ENCODE measurements at regions not wholly inside any gene's neighbourhood (a gene's known extent, or its start where the extent isn't known, plus 50 kb on each side); places are given as distances from the start of the nearest gene placed in this dataset.
"Not testable (repeated sequence)": the region's sequence is repeated elsewhere in the genome, so short reads cannot be mapped to it uniquely, and the experiment has no call there.

DNA sequence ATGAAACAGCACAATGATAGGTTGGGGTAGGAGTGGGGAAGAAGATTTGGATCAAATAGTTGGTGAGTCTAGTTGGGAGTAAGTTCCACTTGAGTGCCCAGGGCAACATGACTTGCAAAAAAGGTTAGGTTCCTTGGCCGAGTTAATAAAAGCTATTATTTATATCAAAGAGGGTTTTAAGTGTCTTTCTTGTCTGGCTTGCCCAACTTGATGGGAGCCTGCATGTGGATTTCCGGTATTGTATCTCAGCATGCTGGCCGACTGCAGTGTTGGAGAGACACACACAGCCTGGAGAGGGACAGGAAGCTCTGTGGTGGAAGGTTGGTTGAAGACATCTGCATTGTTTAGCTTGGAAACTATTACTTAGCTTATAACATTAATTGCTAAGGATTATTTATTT, 449.5 kb upstream of the TBL1XR1 start:
- peak in 1 of 2 donors; percentile 45 for DNase-seq
- no peaks in the 10 kb centered on the region for H3K9me3 ChIP-seq (ENCODE audit: control insufficient read depth in 2 of 2, insufficient read depth in 1 of 2, low read depth in 1 of 2, low read length in 1 of 2)

DNA sequence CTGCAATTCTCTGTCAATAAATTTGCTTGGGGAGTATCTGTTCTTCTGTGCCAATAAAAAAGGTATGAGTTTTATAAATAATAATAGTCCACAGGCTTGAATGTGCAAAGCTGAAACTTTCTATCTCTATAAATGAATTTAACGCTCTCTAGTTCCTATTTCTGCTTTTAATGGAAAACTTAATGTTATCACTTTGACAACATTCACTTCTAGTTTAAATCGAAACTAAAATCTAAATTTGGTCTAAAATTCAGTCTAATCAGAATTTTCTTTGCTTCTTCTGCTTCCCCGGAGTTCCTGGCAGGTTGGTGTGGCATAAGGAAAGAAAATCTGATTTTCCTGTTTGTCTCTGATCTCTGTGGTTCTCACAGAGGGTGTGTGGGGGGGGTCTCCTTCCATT, 450.1 kb upstream of the TBL1XR1 start:
- H3K27ac ChIP-seq (ENCODE audit: low read depth in 1 of 3, low read length in 2 of 3): no peak overlapping the region
- H3K27me3 ChIP-seq (ENCODE audit: control insufficient read depth in 3 of 3, insufficient read depth in 3 of 3, low read length in 3 of 3): no peaks in the 10 kb centered on the region
- no peaks in the 10 kb centered on the region for H3K9me3 ChIP-seq (ENCODE audit: control insufficient read depth in 2 of 2, insufficient read depth in 1 of 2, low read depth in 1 of 2, low read length in 1 of 2)
- H3K4me3 ChIP-seq (ENCODE audit: low read depth in 1 of 3, low read length in 3 of 3): no peak overlapping the region
- DNase-seq: no peak
- H3K4me1 ChIP-seq (ENCODE audit: control insufficient read depth in 3 of 3, insufficient read depth in 2 of 3, low read depth in 1 of 3, low read length in 2 of 3): no peaks in the 10 kb centered on the region
- FAIRE-seq: no peak
- WGBS, 3 donors: 50 to 69% (median 54%) methylated on average over 3 of the region's 3 CpGs
- no peaks in the 10 kb centered on the region for H3K36me3 ChIP-seq (ENCODE audit: control insufficient read depth in 3 of 3, insufficient read depth in 2 of 3, low read depth in 1 of 3, low read length in 3 of 3)

More for the DNA sequence above, 449.5 kb upstream of the TBL1XR1 start:
- Histone ChIP-seq H3K27me3 (ENCODE audit: control insufficient read depth in 3 of 3, insufficient read depth in 3 of 3, low read length in 3 of 3) (no peaks in the 10 kb centered on the region), H3K4me1 (ENCODE audit: control insufficient read depth in 3 of 3, insufficient read depth in 2 of 3, low read depth in 1 of 3, low read length in 2 of 3) (no peaks in the 10 kb centered on the region), H3K27ac (ENCODE audit: low read depth in 1 of 3, low read length in 2 of 3) (no peak overlapping the region), H3K36me3 (ENCODE audit: control insufficient read depth in 3 of 3, insufficient read depth in 2 of 3, low read depth in 1 of 3, low read length in 3 of 3) (no peaks in the 10 kb centered on the region), H3K4me3 (ENCODE audit: low read depth in 1 of 3, low read length in 3 of 3) (no peak overlapping the region)
- no peak for FAIRE-seq
- 65 to 86% (median 66%) methylated on average over 3 of the region's 3 CpGs for WGBS, 3 donors

DNA sequence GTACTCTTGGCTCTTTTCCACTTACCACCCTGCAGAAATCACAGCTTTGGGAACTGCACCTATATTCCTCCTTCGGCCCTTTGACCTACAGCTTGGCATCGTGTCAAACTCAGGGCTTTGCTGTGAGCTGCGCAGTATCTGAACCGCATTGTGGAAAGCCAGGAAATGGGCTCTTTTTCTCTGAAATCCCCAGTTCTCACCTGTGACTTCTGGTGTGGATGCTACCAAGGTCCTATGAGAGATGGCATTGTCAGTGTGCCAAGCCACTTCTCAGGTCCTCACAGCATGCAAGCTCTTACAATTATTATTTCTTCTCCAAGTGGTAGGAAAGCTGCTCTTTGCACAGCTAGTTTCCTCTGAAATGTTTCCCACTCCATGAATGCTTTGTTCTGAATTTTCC, 450.6 kb upstream of the TBL1XR1 start:
- FAIRE-seq: no peak
- no peaks in the 10 kb centered on the region for H3K4me1 ChIP-seq (ENCODE audit: control insufficient read depth in 3 of 3, insufficient read depth in 2 of 3, low read depth in 1 of 3, low read length in 2 of 3)
- 21 to 52% (median 26%) methylated on average over 4 of the region's 4 CpGs for WGBS, 3 donors
- H3K27me3 ChIP-seq (ENCODE audit: control insufficient read depth in 3 of 3, insufficient read depth in 3 of 3, low read length in 3 of 3): no peaks in the 10 kb centered on the region
- peak in 1 of 2 donors; percentile 46 for DNase-seq
- H3K27ac ChIP-seq (ENCODE audit: low read depth in 1 of 3, low read length in 2 of 3): no peak overlapping the region
- no peaks in the 10 kb centered on the region for H3K9me3 ChIP-seq (ENCODE audit: control insufficient read depth in 2 of 2, insufficient read depth in 1 of 2, low read depth in 1 of 2, low read length in 1 of 2)
- H3K36me3 ChIP-seq (ENCODE audit: control insufficient read depth in 3 of 3, insufficient read depth in 2 of 3, low read depth in 1 of 3, low read length in 3 of 3): no peaks in the 10 kb centered on the region
- H3K4me3 ChIP-seq (ENCODE audit: low read depth in 1 of 3, low read length in 3 of 3): no peak overlapping the region

- Histone ChIP-seq H3K27ac (ENCODE audit: low read depth in 1 of 3, low read length in 2 of 3) (no peak overlapping the region), H3K27me3 (ENCODE audit: control insufficient read depth in 3 of 3, insufficient read depth in 3 of 3, low read length in 3 of 3) (no peaks in the 10 kb centered on the region), H3K4me3 (ENCODE audit: low read depth in 1 of 3, low read length in 3 of 3) (no peak overlapping the region), H3K9me3 (ENCODE audit: control insufficient read depth in 2 of 2, insufficient read depth in 1 of 2, low read depth in 1 of 2, low read length in 1 of 2) (no peaks in the 10 kb centered on the region), H3K4me1 (ENCODE audit: control insufficient read depth in 3 of 3, insufficient read depth in 2 of 3, low read depth in 1 of 3, low read length in 2 of 3) (no peaks in the 10 kb centered on the region), H3K36me3 (ENCODE audit: control insufficient read depth in 3 of 3, insufficient read depth in 2 of 3, low read depth in 1 of 3, low read length in 3 of 3) (no peaks in the 10 kb centered on the region)
- DNase-seq (no peak), FAIRE-seq (no peak)
- WGBS, 3 donors: 85 to 95% (median 92%) methylated on average over 5 of the region's 5 CpGs
Measured at GRCh38 chr3:177652556-177653291, 455.4 kb upstream of the TBL1XR1 start.

DNA sequence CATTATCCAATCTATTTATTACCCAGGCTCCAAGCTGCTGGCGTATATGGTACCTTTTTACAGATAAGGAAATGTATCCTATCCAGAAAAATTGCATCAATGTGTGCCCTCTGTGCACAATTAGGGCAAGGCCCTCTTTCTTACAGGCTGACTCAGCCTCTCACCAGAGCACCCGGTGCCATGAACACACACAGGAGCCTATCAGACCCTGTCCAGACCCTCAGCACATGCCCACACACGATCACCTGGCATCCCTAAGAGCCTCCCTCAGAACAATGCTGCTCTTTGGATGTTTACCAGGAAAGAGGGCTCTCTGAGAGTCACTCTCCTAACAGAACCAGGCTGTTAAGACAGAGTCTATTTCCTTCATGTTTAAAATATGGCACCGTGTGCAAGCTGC, 460.0 kb upstream of the TBL1XR1 start:
- WGBS, 3 donors: 39 to 74% (median 54%) methylated on average over 4 of the region's 4 CpGs
- no peaks in the 10 kb centered on the region for H3K4me1 ChIP-seq (ENCODE audit: control insufficient read depth in 3 of 3, insufficient read depth in 2 of 3, low read depth in 1 of 3, low read length in 2 of 3)
- FAIRE-seq: no peak

GRCh38 chr3:177658354-177658753, 461.1 kb upstream of the TBL1XR1 start:
- FAIRE-seq: no peak
- no peak for DNase-seq
- no peaks in the 10 kb centered on the region for H3K9me3 ChIP-seq (ENCODE audit: control insufficient read depth in 2 of 2, insufficient read depth in 1 of 2, low read depth in 1 of 2, low read length in 1 of 2)
- no peak overlapping the region for H3K27ac ChIP-seq (ENCODE audit: low read depth in 1 of 3, low read length in 2 of 3)
- H3K36me3 ChIP-seq (ENCODE audit: control insufficient read depth in 3 of 3, insufficient read depth in 2 of 3, low read depth in 1 of 3, low read length in 3 of 3): no peaks in the 10 kb centered on the region
- H3K4me1 ChIP-seq (ENCODE audit: control insufficient read depth in 3 of 3, insufficient read depth in 2 of 3, low read depth in 1 of 3, low read length in 2 of 3): no peaks in the 10 kb centered on the region
- no peaks in the 10 kb centered on the region for H3K27me3 ChIP-seq (ENCODE audit: control insufficient read depth in 3 of 3, insufficient read depth in 3 of 3, low read length in 3 of 3)
- H3K4me3 ChIP-seq (ENCODE audit: low read depth in 1 of 3, low read length in 3 of 3): no peak overlapping the region

More for the DNA sequence above, 460.0 kb upstream of the TBL1XR1 start:
- Histone ChIP-seq H3K27ac (ENCODE audit: low read depth in 1 of 3, low read length in 2 of 3) (no peak overlapping the region), H3K4me3 (ENCODE audit: low read depth in 1 of 3, low read length in 3 of 3) (no peak overlapping the region), H3K9me3 (ENCODE audit: control insufficient read depth in 2 of 2, insufficient read depth in 1 of 2, low read depth in 1 of 2, low read length in 1 of 2) (no peaks in the 10 kb centered on the region), H3K36me3 (ENCODE audit: control insufficient read depth in 3 of 3, insufficient read depth in 2 of 3, low read depth in 1 of 3, low read length in 3 of 3) (no peaks in the 10 kb centered on the region), H3K27me3 (ENCODE audit: control insufficient read depth in 3 of 3, insufficient read depth in 3 of 3, low read length in 3 of 3) (no peaks in the 10 kb centered on the region)
- DNase-seq: no peak

DNA sequence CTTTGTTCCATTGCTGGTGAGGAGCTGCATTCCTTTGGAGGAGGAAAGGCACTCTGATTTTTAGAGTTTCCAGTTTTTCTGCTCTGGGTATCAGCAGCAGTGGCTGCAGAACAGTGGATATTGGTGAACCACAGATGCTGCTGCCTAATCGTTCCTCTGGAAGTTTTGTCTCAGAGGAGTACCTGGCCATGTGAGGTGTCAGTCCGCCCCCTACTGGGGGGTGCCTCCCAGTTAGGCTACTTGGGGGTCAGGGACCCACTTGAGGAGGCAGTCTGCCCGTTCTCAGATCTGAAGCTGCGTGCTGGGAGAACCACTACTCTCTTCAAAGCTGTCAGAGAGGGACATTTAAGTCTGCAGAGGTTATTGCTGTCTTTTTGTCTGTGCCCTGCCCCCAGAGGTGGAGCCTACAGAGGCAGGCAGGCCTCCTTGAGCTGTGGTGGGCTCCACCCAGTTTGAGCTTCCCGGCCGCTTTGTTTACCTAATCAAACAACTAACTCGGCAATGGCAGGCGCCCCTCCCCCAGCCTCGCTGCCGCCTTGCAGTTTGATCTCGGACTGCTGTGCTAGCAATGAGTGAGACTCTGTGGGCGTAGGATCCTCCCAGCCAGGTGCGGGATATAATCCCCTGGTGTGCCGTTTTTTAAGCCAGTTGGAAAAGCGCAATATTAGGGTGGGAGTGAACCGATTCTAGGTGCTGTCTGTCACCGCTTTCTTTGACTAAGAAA, 467.3 kb upstream of the TBL1XR1 start:
- H3K9me3 ChIP-seq (ENCODE audit: control insufficient read depth in 2 of 2, insufficient read depth in 1 of 2, low read depth in 1 of 2, low read length in 1 of 2); H3K4me3 ChIP-seq (ENCODE audit: low read depth in 1 of 3, low read length in 3 of 3); H3K27ac ChIP-seq (ENCODE audit: low read depth in 1 of 3, low read length in 2 of 3); H3K4me1 ChIP-seq (ENCODE audit: control insufficient read depth in 3 of 3, insufficient read depth in 2 of 3, low read depth in 1 of 3, low read length in 2 of 3); H3K36me3 ChIP-seq (ENCODE audit: control insufficient read depth in 3 of 3, insufficient read depth in 2 of 3, low read depth in 1 of 3, low read length in 3 of 3); FAIRE-seq; DNase-seq; H3K27me3 ChIP-seq (ENCODE audit: control insufficient read depth in 3 of 3, insufficient read depth in 3 of 3, low read length in 3 of 3): not testable (repeated sequence)
- 79 to 91% (median 82%) methylated on average over 14 to 17 of the region's 17 CpGs for WGBS, 3 donors

DNA sequence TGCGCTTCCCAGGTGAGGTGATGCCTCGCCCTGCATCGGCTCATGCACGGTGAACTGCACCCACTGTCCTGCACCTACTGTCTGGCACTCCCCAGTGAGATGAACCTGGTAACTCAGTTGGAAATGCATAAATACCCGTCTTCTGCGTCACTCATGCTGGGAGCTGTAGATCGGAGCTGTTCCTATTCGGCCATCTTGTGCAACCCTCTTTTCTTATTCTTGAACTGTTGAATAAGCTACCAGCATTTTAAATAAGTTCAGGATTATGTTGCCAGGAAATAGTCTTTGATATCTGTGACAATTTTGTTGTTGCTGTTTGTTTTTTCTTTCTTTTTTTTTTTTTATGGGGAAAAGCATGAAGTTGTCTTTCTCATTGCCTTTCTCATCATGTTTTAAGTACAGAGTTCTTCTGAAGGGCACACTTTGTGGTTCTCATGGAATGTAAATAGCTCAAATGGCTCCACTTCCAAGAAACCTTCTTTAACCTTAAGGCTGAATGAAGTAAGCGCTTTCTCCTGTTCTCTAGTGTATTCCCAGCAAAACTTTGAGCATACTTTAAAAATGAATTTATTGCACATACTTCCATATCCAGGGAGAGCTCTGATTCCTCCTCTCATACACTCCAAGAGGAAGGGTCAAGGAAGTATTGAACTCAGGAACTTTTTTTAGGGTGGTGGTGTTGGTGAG, 468.0 kb upstream of the TBL1XR1 start:
- H3K4me3 ChIP-seq (ENCODE audit: low read depth in 1 of 3, low read length in 3 of 3): no peak overlapping the region
- no peaks in the 10 kb centered on the region for H3K36me3 ChIP-seq (ENCODE audit: control insufficient read depth in 3 of 3, insufficient read depth in 2 of 3, low read depth in 1 of 3, low read length in 3 of 3)
- FAIRE-seq (no peak), DNase-seq (no peak)
- no peaks in the 10 kb centered on the region for H3K27me3 ChIP-seq (ENCODE audit: control insufficient read depth in 3 of 3, insufficient read depth in 3 of 3, low read length in 3 of 3)
- WGBS, 3 donors: 93 to 95% (median 95%) methylated on average over 9 of the region's 9 CpGs
- no peaks in the 10 kb centered on the region for H3K4me1 ChIP-seq (ENCODE audit: control insufficient read depth in 3 of 3, insufficient read depth in 2 of 3, low read depth in 1 of 3, low read length in 2 of 3)
- H3K27ac ChIP-seq (ENCODE audit: low read depth in 1 of 3, low read length in 2 of 3): no peak overlapping the region
- peaks cover 0 to 4% of the 10 kb centered on the region in 2 donors for H3K9me3 ChIP-seq (ENCODE audit: control insufficient read depth in 2 of 2, insufficient read depth in 1 of 2, low read depth in 1 of 2, low read length in 1 of 2)

Measured in small intestine (tissue), 7 donors.